PC-3 (cell line): ENCODE measurements at regions not wholly inside any gene's neighbourhood (a gene's known extent, or its start where the extent isn't known, plus 50 kb on each side); places are given as distances from the start of the nearest gene placed in this dataset.
"Not testable (repeated sequence)": the region's sequence is repeated elsewhere in the genome, so short reads cannot be mapped to it uniquely, and the experiment has no call there.

Source experiments
- ATAC-seq: fragments of 200-7000 bp; cut with Tn5 transposase; 2 replicates; pipeline ENCODE4 v1.9.1; 2020; ENCODE audit warnings: mild to moderate bottlenecking, moderate library complexity
- BruUV-seq: library from RNA; stranded (reverse); fragments of 400-500 nt; replicated peaks from 2 replicates; lab custom pipeline; 2021; lab: Mats Ljungman, UMichigan
- CTCF ChIA-PET: fragments of 300-600 bp; sonication (Branson Sonifier 250); formaldehyde crosslinking; loops from one replicate; lab custom pipeline; 2022; ENCODE audit warnings: antibody characterized with exemption; lab: Charles Lee
- POLR2A ChIA-PET: fragments of 300-600 bp; sonication (Branson Sonifier 250); formaldehyde crosslinking; loops from one replicate; lab custom pipeline; 2022; ENCODE audit warnings: antibody characterized with exemption; ENCODE audit not compliant: unreplicated experiment; lab: Charles Lee
- DNase-seq: peaks from one replicate; pipeline ENCODE4 v3.0.0-alpha.2; 2015
- H2AFZ ChIP-seq: fragments of 300-600 bp; sonication (generic); 2 replicates; pipeline ENCODE4 v1.6.0; 2016; ENCODE audit warnings: antibody characterized with exemption, low read length
- H3F3A ChIP-seq: fragments of 300-600 bp; sonication (generic); one replicate; pipeline ENCODE4 v1.6.0; 2017; ENCODE audit warnings: antibody characterized with exemption, low read length, control low read depth, mild to moderate bottlenecking; ENCODE audit not compliant: unreplicated experiment
- H3K27ac ChIP-seq: fragments of 300-600 bp; sonication (generic); 2 replicates; pipeline ENCODE4 v1.5.1; 2016; ENCODE audit warnings: mild to moderate bottlenecking, low read length
- H3K27me3 ChIP-seq: fragments of 300-600 bp; sonication (generic); 2 replicates; pipeline ENCODE4 v1.6.1; 2016; ENCODE audit warnings: low read length, mixed read lengths
- H3K36me3 ChIP-seq: fragments of 300-600 bp; sonication (generic); 2 replicates; pipeline ENCODE4 v1.6.1; 2016; ENCODE audit warnings: low read depth, mixed run types, low read length, mixed read lengths
- H3K4me1 ChIP-seq: fragments of 300-600 bp; sonication (generic); 2 replicates; pipeline ENCODE4 v1.5.1; 2016; ENCODE audit warnings: low read length; ENCODE audit not compliant: insufficient read depth
- H3K4me2 ChIP-seq: fragments of 300-600 bp; sonication (generic); 2 replicates; pipeline ENCODE4 v1.6.0; 2016; ENCODE audit warnings: low read length
- H3K4me3 ChIP-seq: fragments of 300-600 bp; sonication (generic); 2 replicates; pipeline ENCODE4 v1.5.1; 2016; ENCODE audit warnings: mild to moderate bottlenecking, low read length, mixed read lengths
- H3K79me2 ChIP-seq: fragments of 300-600 bp; sonication (generic); 2 replicates; pipeline ENCODE4 v1.6.1; 2017; ENCODE audit warnings: low read length, mixed read lengths
- H3K9ac ChIP-seq: fragments of 300-600 bp; sonication (generic); 2 replicates; pipeline ENCODE4 v1.6.0; 2016; ENCODE audit warnings: mild to moderate bottlenecking, low read length
- H3K9me2 ChIP-seq: fragments of 300-600 bp; sonication (generic); replicated peaks from 2 replicates; pipeline ENCODE4 v1.6.1; 2016; ENCODE audit warnings: mixed run types, low read length, mixed read lengths
- H3K9me3 ChIP-seq: fragments of 300-600 bp; sonication (generic); 2 replicates; pipeline ENCODE4 v1.6.1; 2016; ENCODE audit warnings: low read length, mixed read lengths
- H4K20me1 ChIP-seq: fragments of 300-600 bp; sonication (generic); 2 replicates; pipeline ENCODE4 v1.6.1; 2016; ENCODE audit warnings: low read length, mixed read lengths
- CTCF ChIP-seq: fragments of 300-600 bp; sonication (generic); conservative IDR thresholded peaks from 2 replicates; pipeline ENCODE4 v1.5.1; 2017; ENCODE audit warnings: antibody characterized with exemption, low read depth, mild to moderate bottlenecking, low read length
- EZH2 ChIP-seq: fragments of 300-600 bp; sonication (generic); IDR thresholded peaks from one replicate; pipeline ENCODE4 v1.6.1; 2017; ENCODE audit warnings: antibody characterized with exemption, mild to moderate bottlenecking, low read length; ENCODE audit not compliant: unreplicated experiment
- EZH2phosphoT487 ChIP-seq: fragments of 300-600 bp; sonication (generic); IDR thresholded peaks from 2 replicates; pipeline ENCODE4 v1.6.1; 2018; ENCODE audit warnings: mild to moderate bottlenecking, antibody characterized with exemption, low read length, borderline replicate concordance
- intact Hi-C: fragments of 100-400 bp; cut with micrococcal nuclease; formaldehyde crosslinking; loops from 2 replicates; pipeline ENCODE4 v1.9.0; 2023

DNA sequence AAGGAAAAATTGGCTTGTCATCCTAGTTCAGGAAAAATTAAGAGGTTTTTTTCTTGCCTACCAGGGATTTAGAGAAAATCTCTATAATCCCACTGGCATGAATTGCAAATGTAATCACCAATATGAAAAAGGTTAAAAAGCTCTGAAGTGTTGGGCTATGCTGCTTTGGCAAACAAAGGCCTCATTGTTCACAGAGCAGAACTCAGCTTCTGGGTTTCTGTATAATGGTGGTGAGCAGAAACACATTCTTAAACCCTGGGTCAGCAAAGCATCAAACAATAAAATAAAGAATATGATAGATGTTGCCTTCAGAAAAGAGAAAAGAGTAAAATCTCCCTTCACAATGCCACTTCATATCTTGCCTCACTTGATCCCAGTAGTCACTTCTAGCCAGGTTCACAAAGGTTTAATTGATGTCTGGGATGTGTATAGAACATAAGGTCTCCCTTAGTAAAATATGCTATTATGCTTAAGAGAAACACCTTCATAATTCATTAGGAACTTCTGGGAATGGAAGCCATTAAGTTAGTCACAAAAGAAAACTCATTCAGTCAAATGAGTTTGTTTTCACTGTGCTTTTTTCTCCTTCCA, 1255.5 kb upstream of the PHF14 start:
- no peaks in the 10 kb centered on the region; the same call in 1 of the 2 replicates for H3K9me3 ChIP-seq
- H3K4me3 ChIP-seq, result no peak overlapping the region
- H3K36me3 ChIP-seq, result no peaks in the 10 kb centered on the region
- TF ChIP-seq CTCF (no peak), EZH2phosphoT487 (no peak), EZH2 (no peak)
- H3K9me2 ChIP-seq, result no peaks in the 10 kb centered on the region
- no peak overlapping the region for H3K4me2 ChIP-seq
- CTCF ChIA-PET, result interaction anchor here (0.6 kb wide), 1 partner anchor 1119 kb away, joined by 3 read pairs; no protein-coding TSS in a partner anchor
- H3K27ac ChIP-seq, result no peak overlapping the region
- H3F3A ChIP-seq, result no peaks in the 10 kb centered on the region
- DNase-seq (peak; percentile 11), ATAC-seq (peak; percentile 68)
- H3K79me2 ChIP-seq, result no peaks in the 10 kb centered on the region
- no peaks in the 10 kb centered on the region for H4K20me1 ChIP-seq
- intact Hi-C loops, result loop anchor here (2.0 to 10.0 kb wide), 2 partner anchors 111 to 407 kb away; no protein-coding TSS in a partner anchor
- H3K4me1 ChIP-seq, result peaks cover 7% of the 10 kb centered on the region
- no peak overlapping the region for H3K9ac ChIP-seq
- no peak overlapping the region for H2AFZ ChIP-seq
- POLR2A ChIA-PET, result no interaction called here
- no TSS peak for BruUV-seq
- no peaks in the 10 kb centered on the region for H3K27me3 ChIP-seq

GRCh38 chr7:9719303-9719702, 1254.4 kb upstream of the PHF14 start:
- Histone ChIP-seq H3K27me3 (no peaks in the 10 kb centered on the region), H3K79me2 (no peaks in the 10 kb centered on the region), H2AFZ (0 out of 2 replicates have a peak overlapping the region, but pooled peaks have one; percentile 14), H3K9me2 (no peaks in the 10 kb centered on the region), H3K4me1 (no peaks in the 10 kb centered on the region), H3K27ac (peak overlapping the region; percentile 34; the same call in 1 of the 2 replicates), H3K9me3 (no peaks in the 10 kb centered on the region; the same call in 1 of the 2 replicates), H3K4me2 (no peak overlapping the region), H3K4me3 (no peak overlapping the region), H3K9ac (no peak overlapping the region), H3K36me3 (no peaks in the 10 kb centered on the region), H4K20me1 (no peaks in the 10 kb centered on the region), H3F3A (no peaks in the 10 kb centered on the region)
- ChIA-PET CTCF (no interaction called here), POLR2A (no interaction called here)
- ATAC-seq, result peak; percentile 96
- peak; percentile 44 for DNase-seq
- intact Hi-C loops, result loop anchor here (2.0 to 10.0 kb wide), 2 partner anchors 109 to 405 kb away; no protein-coding TSS in a partner anchor
- no TSS peak for BruUV-seq
- TF ChIP-seq CTCF, result no peak
- TF ChIP-seq EZH2, result no peak
- no peak for TF ChIP-seq EZH2phosphoT487

- H3F3A ChIP-seq, result no peaks in the 10 kb centered on the region
- H2AFZ ChIP-seq, result 0 out of 2 replicates have a peak overlapping the region, but pooled peaks have one; percentile 14
- H3K36me3 ChIP-seq, result no peaks in the 10 kb centered on the region
- H3K79me2 ChIP-seq, result no peaks in the 10 kb centered on the region
- CTCF ChIA-PET, result no interaction called here
- POLR2A ChIA-PET, result no interaction called here
- no peaks in the 10 kb centered on the region for H4K20me1 ChIP-seq
- H3K4me2 ChIP-seq, result no peak overlapping the region
- H3K4me3 ChIP-seq, result no peak overlapping the region
- BruUV-seq, result no TSS peak
- H3K9me2 ChIP-seq, result no peaks in the 10 kb centered on the region
- H3K27me3 ChIP-seq, result no peaks in the 10 kb centered on the region
- intact Hi-C loops, result loop anchor here (2.0 to 10.0 kb wide), 2 partner anchors 109 to 405 kb away; no protein-coding TSS in a partner anchor
- H3K4me1 ChIP-seq, result no peaks in the 10 kb centered on the region
- DNase-seq (no peak), ATAC-seq (no peak)
- H3K27ac ChIP-seq, result no peak overlapping the region
- TF ChIP-seq EZH2, result no peak
- no peak for TF ChIP-seq CTCF
- TF ChIP-seq EZH2phosphoT487, result no peak
- H3K9me3 ChIP-seq, result no peaks in the 10 kb centered on the region
- no peak overlapping the region for H3K9ac ChIP-seq
These were observed 1254.0 kb upstream of the PHF14 start for GRCh38 chr7:9719721-9720120.

GRCh38 chr7:9725940-9726663, 1247.6 kb upstream of the PHF14 start:
- H3K9ac ChIP-seq, H4K20me1 ChIP-seq, H3K4me3 ChIP-seq, DNase-seq, H3K4me1 ChIP-seq, H3K9me3 ChIP-seq, H3K36me3 ChIP-seq, intact Hi-C loops, H3K27ac ChIP-seq, CTCF ChIA-PET, H3K9me2 ChIP-seq, ATAC-seq, H3K4me2 ChIP-seq, H3K27me3 ChIP-seq, POLR2A ChIA-PET, BruUV-seq, H2AFZ ChIP-seq, H3K79me2 ChIP-seq, H3F3A ChIP-seq: not testable (repeated sequence)
